GM21360 (cell line): ENCODE measurements at regions not wholly inside any gene's neighbourhood (a gene's known extent, or its start where the extent isn't known, plus 50 kb on each side); places are given as distances from the start of the nearest gene placed in this dataset.

ENCODE experiments used
- ATAC-seq: cut with Tn5 transposase; IDR thresholded peaks from one replicate; pipeline ENCODE4 v1.9.1; 2021; ENCODE audit warnings: mild to moderate bottlenecking, moderate library complexity; ENCODE audit not compliant: unreplicated experiment

- no peak for ATAC-seq
Observed at GRCh38 chr3:56902468-56903160, 100.9 kb upstream of the ARHGEF3 start.

GRCh38 chr3:56900801-56901200 is 99.1 kb upstream of the ARHGEF3 start:
- no peak for ATAC-seq

- no peak for ATAC-seq
Observed at GRCh38 chr3:56899851-56900250, 98.1 kb upstream of the ARHGEF3 start.

- no peak for ATAC-seq
Observed at GRCh38 chr3:56899078-56899477, 97.3 kb upstream of the ARHGEF3 start.

GRCh38 chr3:56896357-56896756 is 94.6 kb upstream of the ARHGEF3 start:
- no peak for ATAC-seq

GRCh38 chr3:56894881-56895431 is 93.2 kb upstream of the ARHGEF3 start:
- ATAC-seq: peak; percentile 62

GRCh38 chr3:56890448-56891091 is 88.8 kb upstream of the ARHGEF3 start:
- ATAC-seq: no peak

- ATAC-seq: no peak
Observed at GRCh38 chr3:56889131-56889530, 87.4 kb upstream of the ARHGEF3 start.

- ATAC-seq: no peak
Observed at GRCh38 chr3:56887402-56888025, 85.8 kb upstream of the ARHGEF3 start.

GRCh38 chr3:56886314-56886713 is 84.6 kb upstream of the ARHGEF3 start:
- no peak for ATAC-seq

- no peak for ATAC-seq
Observed at GRCh38 chr3:56885879-56886278, 84.1 kb upstream of the ARHGEF3 start.

GRCh38 chr3:56885453-56885852 is 83.7 kb upstream of the ARHGEF3 start:
- ATAC-seq: no peak

- no peak for ATAC-seq
Observed at GRCh38 chr3:56884387-56884786, 82.6 kb upstream of the ARHGEF3 start.

GRCh38 chr3:56883828-56884227 is 82.1 kb upstream of the ARHGEF3 start:
- ATAC-seq: no peak

- ATAC-seq: no peak
Observed at GRCh38 chr3:56882896-56883295, 81.1 kb upstream of the ARHGEF3 start.

- no peak for ATAC-seq
Observed at GRCh38 chr3:56881841-56882240, 80.1 kb upstream of the ARHGEF3 start.

GRCh38 chr3:56880720-56881575 is 79.2 kb upstream of the ARHGEF3 start:
- ATAC-seq: no peak

- no peak for ATAC-seq
Observed at GRCh38 chr3:56879436-56880215, 77.9 kb upstream of the ARHGEF3 start.

GRCh38 chr3:56878074-56878473 is 76.3 kb upstream of the ARHGEF3 start:
- no peak for ATAC-seq

GRCh38 chr3:56876916-56877315 is 75.2 kb upstream of the ARHGEF3 start:
- ATAC-seq: no peak
